ENCODE measurements at regions not wholly inside any gene's neighbourhood (a gene's known extent, or its start where the extent isn't known, plus 50 kb on each side); places are given as distances from the start of the nearest gene placed in this dataset.

- TF ChIP-seq CTCF (IDR thresholded peaks at IDR 0.05): no peak
- no peak for TF ChIP-seq POLR2A (IDR thresholded peaks at IDR 0.05)
Observed at GRCh38 chr10:6778992-6779701, 199.1 kb upstream of the PRKCQ start.
